Fibroblast of pulmonary artery (primary cell): ENCODE measurements at regions not wholly inside any gene's neighbourhood (a gene's known extent, or its start where the extent isn't known, plus 50 kb on each side); places are given as distances from the start of the nearest gene placed in this dataset.
A peak's percentile ranks its signal among the peaks of the same experiment; 100 is the strongest.
"Not testable (repeated sequence)": the region's sequence is repeated elsewhere in the genome, so short reads cannot be mapped to it uniquely, and the experiment has no call there.

Source experiments
- DNase-seq: peaks from one replicate; pipeline ENCODE4 v3.0.0-alpha.2; 2010; ENCODE audit warnings: low read depth
- H3K4me3 ChIP-seq: replicated peaks from 2 replicates; pipeline ENCODE4 v1.5.1; 2011; ENCODE audit warnings: low read depth, mild to moderate bottlenecking, control low read depth, low read length, moderate library complexity
- CTCF ChIP-seq: IDR thresholded peaks from 2 replicates; pipeline ENCODE4 v1.5.1; 2011; ENCODE audit warnings: mild to moderate bottlenecking, control low read depth, low read length, inconsistent platforms; ENCODE audit errors: missing control alignments

- TF ChIP-seq CTCF: peak; percentile 9
- DNase-seq: peak; percentile 92
- no peak overlapping the region for H3K4me3 ChIP-seq
These were observed 70.9 kb upstream of the CTBP2 start for GRCh38 chr10:125231116-125231812.

- H3K4me3 ChIP-seq: no peak overlapping the region
- DNase-seq: no peak
- no peak for TF ChIP-seq CTCF
These were observed 69.9 kb upstream of the CTBP2 start for GRCh38 chr10:125230251-125230650.

GRCh38 chr10:125228245-125228940 lies 68.0 kb upstream of the CTBP2 start:
- DNase-seq, H3K4me3 ChIP-seq: not testable (repeated sequence)

- no peak overlapping the region for H3K4me3 ChIP-seq
- no peak for DNase-seq
- TF ChIP-seq CTCF: no peak
These were observed 67.2 kb upstream of the CTBP2 start for GRCh38 chr10:125227546-125227945.

GRCh38 chr10:125226823-125227222 lies 66.5 kb upstream of the CTBP2 start:
- no peak overlapping the region for H3K4me3 ChIP-seq
- no peak for TF ChIP-seq CTCF
- no peak for DNase-seq

GRCh38 chr10:125226005-125226404 lies 65.6 kb upstream of the CTBP2 start:
- no peak for DNase-seq
- no peak for TF ChIP-seq CTCF
- H3K4me3 ChIP-seq: no peak overlapping the region

- TF ChIP-seq CTCF: no peak
- H3K4me3 ChIP-seq: no peak overlapping the region
- no peak for DNase-seq
These were observed 64.7 kb upstream of the CTBP2 start for GRCh38 chr10:125225051-125225450.
